Femur (tissue), 1 donor: ENCODE measurements at regions not wholly inside any gene's neighbourhood (a gene's known extent, or its start where the extent isn't known, plus 50 kb on each side); places are given as distances from the start of the nearest gene placed in this dataset.

Experiments used
- DNase-seq: peaks from one replicate; pipeline ENCODE4 v3.0.0-alpha.2; 2017

DNA sequence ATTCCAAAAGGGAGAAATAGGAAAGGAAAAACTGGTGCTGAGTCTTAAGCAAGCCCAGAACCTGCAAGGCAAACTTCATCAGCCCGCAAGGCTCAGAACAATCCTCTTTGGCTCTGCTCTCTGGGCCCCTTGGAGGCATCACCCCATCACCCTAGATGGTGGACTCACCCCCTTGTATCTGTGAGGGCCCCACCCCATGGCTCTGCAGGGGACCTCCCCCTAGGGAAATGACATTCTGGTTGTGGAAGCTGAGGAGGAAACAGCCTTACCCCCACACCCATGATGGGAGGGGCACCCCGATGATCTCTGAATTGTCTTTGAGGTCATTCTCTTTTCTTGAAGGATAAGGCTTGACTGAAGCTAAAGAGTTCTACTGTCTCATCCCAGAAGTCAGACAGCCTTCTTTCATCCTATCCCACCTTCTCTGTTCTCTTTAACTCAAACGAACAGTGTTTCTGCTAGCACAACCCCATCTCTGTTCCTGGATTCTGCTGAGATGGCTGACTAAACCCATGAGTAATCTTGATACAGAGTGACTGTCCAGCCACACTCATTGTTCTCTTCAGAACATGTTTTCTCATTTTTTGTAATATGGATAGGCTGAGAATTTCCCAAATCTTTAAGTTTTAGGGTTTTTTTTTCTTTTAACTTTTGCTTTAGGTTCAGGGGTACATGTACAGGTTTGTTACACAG lies 492.1 kb upstream of the MYT1L start:
- peak; percentile 5 for DNase-seq

DNA sequence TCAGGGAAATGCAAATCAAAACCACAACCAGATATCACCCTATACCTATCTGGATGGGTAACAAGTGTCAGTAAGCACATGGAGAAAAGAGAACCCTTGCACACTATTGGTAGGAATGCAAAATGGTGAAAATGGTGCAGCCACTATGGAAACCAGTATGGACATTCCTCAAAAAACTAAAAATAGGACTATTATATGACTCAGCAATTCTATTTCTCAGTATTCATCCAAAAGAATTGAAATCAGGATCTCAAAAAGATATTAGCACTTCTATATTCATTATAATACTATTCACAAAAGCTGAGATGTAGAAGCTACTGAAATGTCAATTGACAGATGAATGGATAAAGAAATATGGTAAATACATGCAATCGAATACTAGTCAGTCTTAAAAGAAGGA lies 491.1 kb upstream of the MYT1L start:
- DNase-seq = no peak

DNA sequence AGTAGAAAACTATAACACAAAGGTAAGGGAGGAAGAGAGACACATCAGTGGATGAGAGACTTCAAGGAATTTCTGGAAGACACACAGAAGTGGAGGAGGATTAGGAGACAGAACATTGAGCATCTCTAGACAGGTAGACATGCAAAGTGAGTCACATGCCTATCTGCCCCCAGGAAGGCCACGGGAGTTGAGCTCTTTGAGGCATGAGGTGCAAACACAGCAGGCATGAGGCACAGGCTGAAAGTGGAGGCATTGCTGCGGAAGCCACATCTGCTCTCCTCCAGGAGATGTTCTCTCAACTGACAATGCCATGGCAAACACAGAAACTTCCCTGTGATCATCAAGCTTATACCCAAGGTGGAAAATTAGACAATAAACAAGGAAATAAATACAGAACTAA lies 481.6 kb upstream of the MYT1L start:
- no peak for DNase-seq

DNA sequence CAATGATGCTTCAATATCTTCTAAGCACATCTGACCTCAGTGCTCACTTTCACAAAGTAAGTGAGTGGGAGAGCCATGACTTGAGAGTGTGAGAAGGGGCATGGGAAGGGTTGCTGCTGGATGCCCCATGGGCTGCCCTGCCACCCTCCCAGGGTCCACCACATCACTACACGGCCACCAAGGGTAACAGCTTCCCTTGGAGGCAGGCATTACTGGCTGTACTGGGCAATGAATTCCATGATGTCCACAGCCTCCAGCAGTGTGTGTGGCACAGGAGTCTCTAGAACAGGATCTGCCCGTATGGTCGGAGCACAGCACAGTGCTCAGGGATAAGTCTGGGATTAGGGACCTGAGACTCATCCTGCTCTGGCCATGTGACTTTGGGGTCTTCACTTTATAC lies 481.0 kb upstream of the MYT1L start:
- no peak for DNase-seq

DNA sequence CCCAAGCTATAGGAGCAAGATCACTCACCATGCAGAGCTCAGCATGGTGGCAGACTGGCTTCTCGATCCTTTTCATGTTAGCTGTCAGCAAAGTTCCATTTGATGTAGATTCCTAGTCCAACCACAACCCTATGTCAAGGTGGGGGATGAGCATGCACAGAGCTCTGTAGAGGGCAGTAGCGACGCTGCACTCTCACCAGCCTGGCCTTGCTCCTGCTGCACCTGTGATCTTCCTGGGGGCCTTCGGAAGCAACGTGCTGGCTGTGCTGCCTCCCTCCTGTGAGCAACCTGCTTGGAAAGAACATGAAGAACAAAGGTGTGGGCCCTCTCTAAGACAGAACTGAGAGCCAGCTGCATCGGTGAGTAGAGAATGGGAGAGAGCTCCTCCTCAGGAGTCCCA lies 479.4 kb upstream of the MYT1L start:
- DNase-seq = no peak

DNA sequence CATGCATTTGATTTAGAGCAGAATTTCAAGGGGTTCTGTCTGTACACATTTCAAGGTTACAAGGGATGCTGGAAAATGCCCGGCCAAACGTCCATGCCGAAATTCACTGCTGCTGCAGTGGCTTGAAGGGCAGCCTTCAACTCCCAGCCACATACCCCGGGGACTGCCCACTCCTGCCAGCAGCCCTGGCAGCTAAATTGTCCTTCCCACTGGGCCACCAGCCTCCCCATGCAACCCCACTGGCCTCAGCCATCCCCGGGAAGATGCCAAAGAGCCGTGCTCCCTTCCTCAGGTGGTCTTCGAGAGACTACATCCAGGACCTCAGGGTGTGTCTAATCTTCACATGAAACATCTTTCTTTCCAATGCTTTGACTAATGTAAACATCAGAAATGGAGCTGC lies 478.7 kb upstream of the MYT1L start:
- no peak for DNase-seq

DNA sequence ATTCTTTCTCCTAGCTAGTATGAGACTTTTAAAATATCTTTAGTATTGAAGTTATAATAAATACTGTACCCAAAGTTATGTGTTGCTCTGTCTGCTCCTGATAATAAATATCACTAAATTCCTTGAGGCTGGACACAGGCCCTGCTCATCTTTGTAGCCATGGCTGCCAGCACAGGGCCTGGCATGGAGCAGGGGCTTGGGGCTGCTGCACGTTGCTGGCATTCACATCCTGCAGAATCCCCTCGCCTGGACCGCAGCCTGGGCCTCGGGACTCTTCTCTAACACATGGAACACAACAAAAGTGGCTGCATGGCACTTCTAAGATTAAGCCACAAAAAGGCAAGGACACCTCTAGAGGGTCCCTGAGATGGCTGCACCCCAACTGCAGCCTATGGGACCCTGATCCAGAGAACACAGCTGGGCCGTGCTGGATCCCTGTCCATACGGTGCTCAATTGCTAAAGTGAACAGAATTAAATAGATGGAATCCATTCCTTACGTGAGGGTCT lies 477.5 kb upstream of the MYT1L start:
- DNase-seq = no peak

DNA sequence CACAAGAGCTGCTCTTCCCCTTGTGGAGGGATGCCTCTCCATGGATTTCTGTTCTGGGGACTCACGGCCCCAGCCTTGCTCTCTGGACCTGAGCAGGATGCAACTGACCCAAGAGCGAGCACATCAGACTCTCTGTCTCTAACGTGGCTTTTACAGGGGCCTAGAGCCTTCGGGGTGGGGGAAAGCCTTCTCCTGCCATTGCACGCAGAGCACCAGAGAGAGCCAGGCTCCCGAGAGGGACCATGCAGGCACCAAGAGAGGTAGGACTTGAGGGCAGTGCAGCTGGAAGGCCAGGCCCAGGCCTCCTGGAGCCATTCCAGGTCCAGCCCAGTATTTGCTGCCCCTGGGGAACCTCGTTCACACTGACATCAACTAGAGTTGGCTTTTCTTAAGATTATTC lies 475.6 kb upstream of the MYT1L start:
- no peak for DNase-seq

DNA sequence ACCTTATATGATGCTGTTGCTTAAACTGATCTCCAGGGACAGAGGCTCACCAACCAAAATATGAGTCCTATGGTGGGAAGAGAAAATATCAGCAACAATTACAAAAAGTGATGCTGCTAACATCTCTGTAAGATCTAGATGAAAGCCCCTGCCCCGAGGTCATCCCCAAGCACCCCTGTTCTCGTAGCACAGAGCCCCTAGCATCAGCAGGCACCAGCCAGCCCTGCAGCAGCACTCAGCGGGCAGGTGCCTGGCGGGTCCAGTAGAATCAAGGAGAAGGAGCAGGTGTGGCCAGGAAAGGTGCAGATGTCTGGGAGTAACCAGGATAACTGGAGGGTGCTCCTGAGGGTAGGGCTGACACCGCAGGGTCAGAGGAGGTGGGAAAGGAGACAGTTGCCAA lies 474.2 kb upstream of the MYT1L start:
- DNase-seq = no peak

DNA sequence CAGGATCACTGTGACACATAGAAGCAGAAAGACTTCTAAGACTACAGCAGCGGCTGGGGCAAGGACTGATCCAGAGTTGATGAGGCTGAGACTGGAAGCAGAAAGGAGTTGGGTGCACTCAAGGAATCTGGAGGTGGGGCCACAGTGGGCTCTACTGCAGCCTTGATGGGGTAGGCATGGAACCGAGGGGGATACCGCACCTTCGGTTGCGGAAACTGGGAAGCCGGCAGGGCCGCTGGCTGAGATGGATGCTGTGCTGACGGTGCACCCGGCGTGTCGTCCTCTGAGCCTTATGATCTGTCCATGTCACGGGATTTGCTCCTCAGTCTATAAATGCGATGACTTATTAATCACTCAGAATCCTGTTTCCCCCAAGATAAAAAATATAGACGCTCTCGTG lies 473.5 kb upstream of the MYT1L start:
- no peak for DNase-seq

DNA sequence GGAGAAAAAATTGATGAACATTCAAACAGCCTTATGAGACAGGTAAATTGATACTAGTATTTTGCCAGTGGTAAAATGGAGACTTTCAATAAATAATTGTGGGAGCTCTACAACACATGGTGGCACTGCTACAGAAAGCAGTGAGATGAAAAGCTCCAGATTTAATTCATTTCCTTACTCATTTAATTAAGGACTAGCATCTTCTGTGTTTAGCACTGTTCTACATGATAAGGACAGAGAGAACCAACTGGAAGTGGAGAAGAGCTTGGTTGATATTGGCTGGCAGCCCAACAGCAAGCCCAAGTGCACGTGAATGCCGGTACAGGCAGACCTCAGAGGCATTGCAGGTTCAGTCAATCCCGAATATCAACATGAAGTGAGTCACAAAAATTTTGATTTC lies 470.4 kb upstream of the MYT1L start:
- DNase-seq = no peak

DNA sequence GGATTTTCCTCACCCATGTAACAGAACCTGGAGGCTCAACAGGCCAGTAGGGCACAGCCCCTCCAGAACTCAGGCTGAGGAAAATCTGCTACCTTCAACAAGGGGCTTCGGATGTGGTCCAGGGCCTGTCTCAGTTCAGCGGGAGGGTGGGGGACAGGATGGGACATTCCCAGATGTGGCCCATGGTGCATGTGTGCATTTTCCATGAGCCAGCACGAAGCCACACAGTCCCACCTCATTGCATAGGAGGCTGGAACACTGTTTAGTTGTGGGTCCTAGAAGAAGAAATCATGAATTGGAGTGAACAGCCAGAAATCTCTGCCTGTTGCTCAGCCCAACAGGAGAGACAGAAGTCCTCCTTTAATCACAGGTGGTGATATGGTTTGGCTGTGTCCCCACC lies 469.6 kb upstream of the MYT1L start:
- no peak for DNase-seq

DNA sequence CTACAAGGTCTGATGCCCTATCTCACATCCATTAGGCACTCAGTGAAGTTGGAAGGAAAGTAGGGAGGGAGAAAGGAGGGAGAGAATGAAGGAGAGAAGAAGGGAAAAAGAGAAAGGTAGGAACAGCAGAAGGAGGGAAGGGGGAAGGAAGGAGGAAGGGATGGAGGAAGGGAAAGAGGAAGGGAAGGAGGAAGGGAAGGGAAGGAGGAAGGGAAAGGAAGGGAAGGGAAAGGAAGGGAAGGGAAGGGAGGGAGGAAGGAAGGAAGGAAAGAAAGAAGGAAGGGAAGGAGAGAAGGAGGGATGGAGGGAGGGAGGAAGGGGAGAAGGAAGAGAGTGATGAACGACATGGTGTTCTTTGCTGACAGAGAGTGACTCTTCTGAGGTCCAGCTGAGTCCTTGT lies 468.9 kb upstream of the MYT1L start:
- no peak for DNase-seq

DNA sequence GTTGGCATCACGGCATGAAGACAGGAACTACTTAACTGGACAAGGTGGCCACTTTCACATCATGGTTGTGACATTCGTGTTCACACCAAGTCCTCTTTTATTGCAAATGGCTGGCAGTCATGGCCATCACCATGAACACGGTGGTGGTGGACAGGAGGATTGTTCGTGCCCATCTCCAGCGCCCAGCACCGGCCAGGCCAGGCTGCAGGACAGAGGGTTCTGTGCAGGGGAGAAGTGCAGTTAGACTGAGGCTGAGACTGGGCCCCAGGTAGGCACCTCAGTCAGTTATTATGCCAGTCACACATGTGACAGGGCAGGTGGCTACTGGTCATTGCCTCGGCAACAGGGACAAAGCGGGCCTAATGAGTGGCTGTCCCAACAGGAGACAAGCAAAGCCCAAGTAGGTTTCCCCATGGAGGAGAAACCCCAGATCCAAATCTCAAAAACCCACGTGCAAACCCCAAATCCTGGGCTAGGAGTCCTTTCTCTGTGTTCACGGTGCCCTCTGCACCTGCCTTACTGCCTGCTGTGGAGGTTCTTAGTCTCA lies 468.1 kb upstream of the MYT1L start:
- no peak for DNase-seq

DNA sequence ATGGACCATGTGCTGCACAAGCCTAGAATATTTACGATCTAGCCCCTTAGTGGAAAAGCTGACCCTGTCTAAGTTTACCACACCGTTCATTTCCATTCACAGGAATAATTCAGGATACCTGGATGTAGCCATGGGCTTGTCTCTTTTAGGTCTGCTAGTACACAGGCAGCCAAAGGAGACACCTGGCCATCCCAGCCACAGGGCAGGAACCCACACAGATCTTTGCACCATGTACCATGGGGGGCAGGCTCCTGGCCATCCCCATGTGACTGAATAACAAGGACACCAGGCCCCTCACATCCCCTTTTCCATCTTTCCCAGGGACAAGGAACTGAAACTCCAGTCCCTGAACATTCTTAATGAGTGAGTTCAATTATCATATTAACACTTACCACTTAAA lies 467.3 kb upstream of the MYT1L start:
- no peak for DNase-seq

DNA sequence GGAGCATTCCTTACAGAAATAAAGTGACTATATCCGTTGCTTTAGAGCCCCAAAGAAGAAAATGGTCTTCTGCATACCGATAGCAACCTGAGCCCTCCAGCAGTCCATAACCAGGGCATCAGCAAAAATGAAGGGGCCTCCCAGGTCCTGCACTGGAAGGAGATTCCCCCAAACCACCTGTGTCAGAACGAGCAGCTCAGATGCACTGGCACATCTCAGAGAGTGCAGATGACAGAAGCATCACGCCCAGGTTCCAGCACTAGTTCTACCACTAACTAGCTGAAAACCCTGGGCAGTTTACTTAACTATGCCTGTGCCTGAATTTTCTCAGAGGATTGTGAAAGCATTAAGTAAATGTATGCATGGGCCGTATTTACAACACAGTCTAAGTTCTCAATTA lies 466.7 kb upstream of the MYT1L start:
- DNase-seq = no peak

DNA sequence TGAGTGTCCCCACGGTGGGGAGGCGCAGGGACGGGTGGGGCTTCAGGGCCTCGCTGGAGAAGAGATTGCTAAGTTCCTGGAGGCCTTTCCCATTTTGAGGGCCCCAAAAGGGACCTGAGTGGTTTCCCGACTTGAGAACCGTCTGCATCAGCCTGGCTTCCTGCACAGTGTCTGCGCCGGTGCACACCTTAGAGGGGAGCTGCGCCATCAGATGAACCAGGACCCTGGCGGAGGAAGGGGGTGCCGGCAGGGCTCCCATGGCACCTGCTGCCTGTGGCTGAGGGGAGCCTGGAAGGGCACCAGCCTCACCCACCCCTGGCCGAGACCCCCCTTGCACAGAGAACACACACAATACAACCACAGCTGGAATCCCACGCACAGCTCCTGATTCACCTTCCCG lies 465.1 kb upstream of the MYT1L start:
- no peak for DNase-seq

DNA sequence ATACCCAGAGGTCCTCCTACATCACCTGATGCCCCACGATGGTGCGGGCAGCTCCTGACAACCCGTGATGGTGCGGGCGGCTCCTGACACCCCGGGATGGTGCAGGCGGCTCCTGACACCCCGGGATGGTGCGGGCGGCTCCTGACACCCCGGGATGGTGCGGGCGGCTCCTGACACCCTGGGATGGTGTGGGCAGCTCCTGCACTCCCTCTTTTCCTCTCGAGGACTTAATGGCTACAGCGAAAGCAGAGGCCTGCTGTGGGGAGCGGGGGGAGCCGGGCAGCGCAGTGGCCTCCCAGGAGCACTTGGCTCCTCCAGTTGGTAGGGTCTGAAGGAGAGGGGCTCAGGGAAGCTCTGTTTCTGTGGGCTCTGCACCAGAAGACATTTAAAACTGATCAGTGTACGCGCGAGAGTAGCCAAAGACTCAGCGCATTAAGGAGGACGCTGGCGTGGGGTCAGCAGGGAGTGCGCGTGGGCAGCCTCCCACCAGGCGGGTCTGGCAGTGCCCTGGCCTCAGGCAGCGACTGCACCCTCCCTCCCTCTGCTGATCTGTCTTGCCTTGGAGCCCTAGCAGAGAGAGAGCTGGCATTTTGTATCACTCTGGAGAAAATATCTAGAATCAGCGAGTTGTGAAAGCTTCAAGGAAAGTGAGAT lies 464.5 kb upstream of the MYT1L start:
- no peak for DNase-seq

DNA sequence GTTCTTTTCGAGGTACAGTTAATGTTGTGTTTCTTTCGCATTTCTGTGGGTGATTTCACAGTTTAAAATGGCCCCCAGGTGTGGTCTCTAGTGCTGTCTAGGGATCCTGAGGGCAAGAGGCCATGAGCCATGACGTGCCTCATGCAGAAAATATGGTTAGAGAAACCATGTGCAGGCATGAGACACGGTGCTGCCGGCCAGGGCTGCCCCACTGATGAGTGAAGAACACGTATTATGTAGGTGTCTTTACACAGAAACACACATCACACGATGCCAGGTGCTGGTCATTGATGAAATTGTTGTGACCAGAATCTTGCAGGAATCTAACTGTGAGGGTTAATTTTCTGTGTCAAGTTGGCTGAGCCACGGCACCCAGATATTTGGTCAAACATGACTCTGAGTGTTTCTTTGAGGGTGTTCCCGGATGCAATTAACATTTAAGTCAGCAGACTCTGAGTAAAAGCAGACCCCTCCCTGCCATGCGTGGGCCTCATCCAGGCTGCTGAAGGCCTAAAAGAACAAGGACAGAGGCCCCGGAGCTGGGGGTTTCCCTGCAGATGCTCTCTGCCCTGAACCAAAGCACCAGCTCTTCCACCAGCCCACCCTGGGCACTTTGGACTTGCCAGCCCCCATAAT lies 463.0 kb upstream of the MYT1L start:
- no peak for DNase-seq

DNA sequence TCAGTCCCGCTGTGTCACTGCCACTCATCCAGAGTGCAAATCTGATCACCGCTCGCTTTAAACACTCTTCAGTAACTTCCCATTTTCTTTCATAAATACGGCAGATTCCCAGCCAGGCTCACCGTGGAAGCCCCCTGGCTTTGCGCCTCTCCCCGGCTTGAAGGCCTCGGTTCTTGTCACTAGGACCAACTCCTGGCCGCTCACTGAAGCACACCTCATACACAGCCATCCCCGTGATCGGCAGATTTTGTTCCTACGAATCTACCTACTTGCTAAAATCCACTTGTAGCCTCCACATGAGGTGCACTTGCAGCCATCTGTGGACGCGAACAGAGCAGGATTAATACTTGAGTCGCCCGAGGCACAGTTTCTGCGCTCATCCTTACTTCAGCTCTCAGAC lies 462.4 kb upstream of the MYT1L start:
- DNase-seq = no peak

DNA sequence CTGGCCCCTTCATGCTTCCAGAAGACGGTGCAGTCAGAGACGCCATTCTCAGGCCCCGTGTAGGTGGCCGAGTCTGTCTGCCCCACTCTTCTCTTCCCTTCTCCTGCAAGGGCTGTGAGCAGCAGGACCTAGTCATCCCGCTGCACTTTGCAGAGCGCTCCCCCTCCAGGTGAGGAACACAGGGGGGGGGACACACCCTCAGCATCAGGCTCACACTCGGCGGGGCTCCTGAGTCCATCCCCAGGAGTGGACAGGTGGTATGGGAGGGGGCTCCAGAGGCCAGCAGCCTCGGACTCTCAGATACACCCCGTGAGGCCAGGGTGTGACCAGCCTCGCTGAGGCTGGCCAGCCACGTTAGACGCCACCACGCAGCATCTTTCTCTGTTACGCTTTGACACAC lies 460.5 kb upstream of the MYT1L start:
- no peak for DNase-seq

DNA sequence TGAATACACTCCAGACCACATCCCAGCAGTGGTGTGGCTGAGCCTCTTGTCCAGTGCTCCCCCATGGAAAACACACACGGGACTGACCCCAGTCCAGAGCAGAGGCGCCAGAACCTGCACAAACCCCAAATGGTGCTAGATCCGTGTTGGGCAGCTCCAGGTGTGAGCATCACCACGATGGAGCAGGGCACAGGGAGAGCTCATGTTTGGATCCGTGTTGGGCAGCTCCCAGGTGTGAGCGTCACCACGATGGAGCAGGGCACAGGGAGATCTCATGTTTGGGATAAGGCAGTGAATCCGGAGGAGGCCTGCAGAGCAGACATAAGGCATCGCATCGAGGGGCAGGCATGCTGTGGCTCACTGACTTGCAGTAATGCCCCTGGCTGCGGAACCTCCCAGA lies 460.0 kb upstream of the MYT1L start:
- DNase-seq = no peak

DNA sequence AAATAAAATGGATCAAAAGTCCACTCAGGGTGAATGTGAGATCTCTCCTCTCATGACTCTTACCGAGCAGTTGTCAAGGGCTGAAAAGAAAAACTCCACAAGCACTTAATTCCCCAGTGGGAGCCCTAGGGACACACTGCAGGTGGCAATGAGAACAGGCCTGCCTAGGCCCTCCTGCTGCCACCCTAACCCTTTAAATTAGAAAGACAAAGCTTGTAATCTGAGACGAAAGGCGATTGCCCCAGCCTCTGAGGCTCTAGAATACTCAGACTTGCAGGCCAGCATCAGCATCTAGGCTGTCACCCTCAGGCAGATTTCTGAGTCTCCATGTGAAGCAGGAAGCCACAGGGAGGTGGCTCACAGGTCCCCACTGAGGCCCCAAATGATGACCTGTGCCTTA lies 457.0 kb upstream of the MYT1L start:
- DNase-seq = no peak

DNA sequence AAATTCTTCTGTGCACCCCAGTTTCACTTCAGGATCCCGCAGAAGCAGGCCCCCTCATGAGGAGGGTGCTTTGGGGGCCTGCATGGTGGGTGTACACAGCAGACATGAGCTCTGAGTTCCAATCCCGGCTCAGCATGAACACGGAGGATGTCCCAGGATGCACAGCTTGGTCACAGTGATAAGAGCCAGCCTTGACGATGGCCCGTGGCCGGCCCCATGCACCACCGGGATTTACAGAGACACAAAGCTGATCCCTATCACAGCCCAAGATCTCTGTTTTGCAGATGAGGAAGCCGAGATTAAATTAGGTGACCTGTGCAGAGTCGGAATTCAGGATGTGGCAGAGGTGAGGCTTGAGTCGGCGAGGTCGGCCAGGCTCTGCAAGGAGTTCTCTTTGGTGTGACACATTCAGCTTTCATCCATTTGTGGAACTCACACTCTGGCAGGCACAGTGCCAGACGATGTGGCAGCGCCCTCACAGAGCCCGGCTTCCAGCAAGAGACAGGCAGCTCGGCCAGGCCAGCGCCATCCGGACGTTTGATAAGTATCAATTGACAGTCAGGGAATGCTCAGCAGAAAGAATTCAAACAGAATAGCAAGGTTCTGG lies 456.3 kb upstream of the MYT1L start:
- no peak for DNase-seq
